ENCODE measurements at regions not wholly inside any gene's neighbourhood (a gene's known extent, or its start where the extent isn't known, plus 50 kb on each side); places are given as distances from the start of the nearest gene placed in this dataset.

GRCh38 chr2:220167956-220168355, 540.5 kb downstream of the SLC4A3 start:
- H3K4me3 Mint-ChIP-seq, result no peak overlapping the region
- ChIA-PET CTCF (no interaction called here), POLR2A (no interaction called here)
- no peaks in the 10 kb centered on the region for H3K9me3 Mint-ChIP-seq
- H3K4me1 Mint-ChIP-seq, result no peaks in the 10 kb centered on the region
- intact Hi-C loops (cut with micrococcal nuclease), result no loop called here
- no peak for DNase-seq
- H3K36me3 Mint-ChIP-seq (ENCODE audit: low read depth), result no peaks in the 10 kb centered on the region
- no peak for ATAC-seq (ENCODE audit: low read depth)
- H3K27ac Mint-ChIP-seq, result no peak overlapping the region
- H3K27me3 Mint-ChIP-seq, result no peaks in the 10 kb centered on the region
- no peak for TF ChIP-seq CTCF (IDR thresholded peaks at IDR 0.05)

GRCh38 chr2:220168891-220169546, 541.6 kb downstream of the SLC4A3 start:
- Mint-ChIP-seq H3K9me3 (no peaks in the 10 kb centered on the region), H3K36me3 (ENCODE audit: low read depth) (no peaks in the 10 kb centered on the region), H3K4me1 (no peaks in the 10 kb centered on the region), H3K4me3 (no peak overlapping the region), H3K27ac (no peak overlapping the region), H3K27me3 (no peaks in the 10 kb centered on the region)
- POLR2A ChIA-PET, result no interaction called here
- TF ChIP-seq CTCF (IDR thresholded peaks at IDR 0.05), result no peak
- ATAC-seq (ENCODE audit: low read depth), result no peak
- intact Hi-C loops (cut with micrococcal nuclease), result no loop called here
- DNase-seq, result no peak
- CTCF ChIA-PET, result no interaction called here

- CTCF ChIA-PET, result no interaction called here
- intact Hi-C loops (cut with micrococcal nuclease), result no loop called here
- POLR2A ChIA-PET, result no interaction called here
- Mint-ChIP-seq H3K36me3 (ENCODE audit: low read depth) (no peaks in the 10 kb centered on the region), H3K9me3 (no peaks in the 10 kb centered on the region), H3K27ac (no peak overlapping the region), H3K4me1 (no peaks in the 10 kb centered on the region), H3K27me3 (no peaks in the 10 kb centered on the region), H3K4me3 (no peak overlapping the region)
- no peak for TF ChIP-seq CTCF (IDR thresholded peaks at IDR 0.05)
- no peak for DNase-seq
- ATAC-seq (ENCODE audit: low read depth), result no peak
Measured at GRCh38 chr2:220174826-220175225, 547.4 kb downstream of the SLC4A3 start.

GRCh38 chr2:220175967-220176366, 548.5 kb downstream of the SLC4A3 start:
- Mint-ChIP-seq H3K27me3 (no peaks in the 10 kb centered on the region), H3K4me1 (no peaks in the 10 kb centered on the region), H3K36me3 (ENCODE audit: low read depth) (no peaks in the 10 kb centered on the region), H3K27ac (no peak overlapping the region), H3K4me3 (no peak overlapping the region), H3K9me3 (no peaks in the 10 kb centered on the region)
- no peak for TF ChIP-seq CTCF (IDR thresholded peaks at IDR 0.05)
- intact Hi-C loops (cut with micrococcal nuclease), result no loop called here
- no peak for ATAC-seq (ENCODE audit: low read depth)
- ChIA-PET CTCF (no interaction called here), POLR2A (no interaction called here)
- DNase-seq, result no peak

- DNase-seq (no peak), ATAC-seq (ENCODE audit: low read depth) (no peak)
- CTCF ChIA-PET, result no interaction called here
- POLR2A ChIA-PET, result no interaction called here
- Mint-ChIP-seq H3K27me3 (no peaks in the 10 kb centered on the region), H3K4me3 (no peak overlapping the region), H3K9me3 (no peaks in the 10 kb centered on the region), H3K27ac (no peak overlapping the region), H3K36me3 (ENCODE audit: low read depth) (no peaks in the 10 kb centered on the region), H3K4me1 (no peaks in the 10 kb centered on the region)
- intact Hi-C loops (cut with micrococcal nuclease), result no loop called here
- no peak for TF ChIP-seq CTCF (IDR thresholded peaks at IDR 0.05)
Measured at GRCh38 chr2:220178991-220179695, 551.7 kb downstream of the SLC4A3 start.
